Activated CD4-positive, alpha-beta T cell treated with anti-CD3 and anti-CD28 coated beads for 48 hours (primary cell): ENCODE measurements at regions not wholly inside any gene's neighbourhood (a gene's known extent, or its start where the extent isn't known, plus 50 kb on each side); places are given as distances from the start of the nearest gene placed in this dataset.
"Not testable (repeated sequence)": the region's sequence is repeated elsewhere in the genome, so short reads cannot be mapped to it uniquely, and the experiment has no call there.

Source experiments
- DNase-seq: peaks from one replicate; pipeline ENCODE4 v3.0.0-alpha.2; 2020

DNA sequence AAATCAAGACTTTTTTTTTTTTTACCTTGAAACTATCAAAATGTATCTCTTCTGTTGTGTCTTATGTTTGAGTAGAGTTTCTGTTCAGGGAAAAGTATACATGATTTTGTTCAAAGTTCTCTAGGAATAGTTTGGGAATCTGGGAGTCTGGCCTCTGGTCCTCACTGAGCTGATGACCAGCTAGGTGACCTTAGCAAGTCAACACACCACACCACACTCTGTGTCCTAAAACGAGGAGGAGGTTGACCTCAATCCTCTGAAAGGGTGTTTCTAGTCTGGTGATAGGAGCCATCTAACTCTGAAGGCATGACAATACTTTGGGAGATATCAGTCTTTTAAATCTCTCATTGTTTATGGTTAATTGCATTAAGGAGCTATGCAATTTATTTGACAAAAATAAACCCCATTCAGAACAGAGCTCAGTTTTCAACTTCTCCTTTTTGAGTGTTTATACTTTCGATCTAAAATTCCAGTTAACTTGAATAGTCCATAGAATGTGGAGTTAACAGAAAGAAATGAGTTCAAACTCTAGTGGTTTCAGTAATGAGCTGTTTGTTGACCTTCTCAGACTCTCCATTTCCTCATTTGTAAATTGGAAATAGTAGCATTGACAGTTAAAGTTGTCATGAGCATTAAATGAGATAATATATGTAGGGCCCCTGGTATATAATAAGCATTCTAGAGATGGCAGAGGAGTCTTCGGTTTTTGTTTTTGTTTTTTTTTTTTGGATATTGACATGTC is 112.2 kb upstream of the LRRN1 start:
- DNase-seq: no peak

DNA sequence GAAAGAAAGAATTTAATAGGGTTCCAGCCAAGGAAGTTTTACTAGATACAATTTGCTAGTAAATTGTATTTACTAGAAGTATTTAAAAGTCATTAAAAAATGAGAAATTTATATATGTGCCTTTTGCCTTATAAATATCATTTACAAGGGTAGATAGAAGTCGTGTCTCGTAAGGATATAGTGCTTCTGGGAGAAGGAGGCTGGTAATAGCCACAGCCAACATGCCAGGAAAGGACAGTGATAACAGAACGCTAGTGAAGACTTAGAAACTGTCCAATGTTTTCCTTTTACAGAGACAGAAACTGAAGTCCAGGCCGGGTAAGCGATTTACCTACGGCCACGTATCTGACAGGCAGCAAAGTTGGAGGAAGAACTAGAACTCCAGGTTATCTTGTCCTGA is 113.5 kb upstream of the LRRN1 start:
- DNase-seq: no peak

DNA sequence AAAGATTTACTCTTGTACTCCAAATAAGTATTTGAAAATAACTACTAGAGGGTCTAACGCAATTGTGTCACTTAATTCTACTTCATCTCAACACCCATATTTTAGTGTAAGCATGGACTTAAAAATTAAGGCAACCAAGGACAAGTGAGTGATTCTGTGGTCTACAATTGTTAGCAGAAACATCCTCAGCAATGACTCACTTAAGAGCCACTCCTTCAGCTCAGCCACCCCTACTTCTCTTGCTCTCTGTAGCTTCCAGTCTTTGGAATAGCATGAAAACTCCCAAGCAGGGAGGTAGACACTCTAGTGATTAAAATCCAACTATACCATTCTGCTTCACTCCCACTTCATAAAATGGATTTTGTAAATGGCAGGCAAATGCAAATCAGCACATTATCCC is 116.0 kb upstream of the LRRN1 start:
- no peak for DNase-seq

DNA sequence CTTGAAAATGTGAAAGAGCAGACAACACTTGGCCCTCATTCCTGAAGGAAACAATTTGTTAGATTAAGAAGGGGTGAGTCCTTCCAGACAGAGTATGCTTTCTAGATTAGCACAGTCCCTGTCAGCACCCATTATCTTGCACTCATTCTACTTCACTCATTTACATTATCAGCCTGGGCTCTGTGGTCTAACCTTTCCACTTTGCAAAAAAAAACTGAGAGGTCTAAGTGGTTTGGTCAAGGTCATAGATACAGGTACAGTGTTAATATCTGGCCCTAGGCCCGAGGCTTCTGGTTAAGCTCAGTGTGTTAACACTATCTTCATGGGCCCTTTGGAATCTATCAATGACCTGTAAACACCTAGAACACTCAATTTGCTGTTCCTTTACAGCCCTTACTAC is 123.4 kb upstream of the LRRN1 start:
- DNase-seq: no peak

DNA sequence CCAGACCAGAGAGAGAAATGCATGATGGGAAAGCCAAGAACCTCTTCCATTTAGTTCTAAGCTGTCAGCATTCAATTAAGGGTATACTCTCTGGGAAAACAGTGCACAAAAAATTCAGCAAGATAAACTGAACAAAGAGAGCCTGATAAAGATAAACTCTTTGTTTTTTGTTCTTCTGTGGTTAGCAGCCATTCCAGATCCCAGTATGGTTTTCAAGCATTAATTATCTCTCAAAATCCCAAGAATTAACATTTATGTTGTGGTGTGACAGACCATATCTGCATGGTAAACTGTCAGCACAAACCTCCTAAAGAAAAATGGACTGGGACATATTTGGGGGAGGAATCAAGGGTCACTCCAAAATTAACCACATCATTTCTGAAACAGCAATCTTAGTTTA is 124.0 kb upstream of the LRRN1 start:
- no peak for DNase-seq

DNA sequence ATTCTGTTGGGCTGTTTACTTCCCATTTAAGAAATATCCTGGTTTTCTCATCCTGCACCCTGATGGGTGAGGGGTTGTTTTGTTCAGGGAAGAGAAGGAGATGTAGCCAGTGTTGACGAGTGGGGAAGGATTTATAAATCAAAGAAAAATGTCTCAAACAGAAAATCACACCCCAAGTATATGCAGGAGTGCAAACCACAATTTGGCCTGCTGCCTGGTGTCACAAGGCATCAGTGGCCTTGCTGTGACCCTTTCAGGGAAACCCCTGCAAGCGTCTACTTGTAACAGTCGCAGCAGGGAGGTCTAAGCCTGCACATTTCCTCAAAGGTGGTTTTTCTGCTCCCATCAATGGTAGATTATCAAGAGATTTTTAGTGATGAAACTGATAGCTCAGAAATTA is 132.6 kb upstream of the LRRN1 start:
- peak; percentile 2 for DNase-seq

DNA sequence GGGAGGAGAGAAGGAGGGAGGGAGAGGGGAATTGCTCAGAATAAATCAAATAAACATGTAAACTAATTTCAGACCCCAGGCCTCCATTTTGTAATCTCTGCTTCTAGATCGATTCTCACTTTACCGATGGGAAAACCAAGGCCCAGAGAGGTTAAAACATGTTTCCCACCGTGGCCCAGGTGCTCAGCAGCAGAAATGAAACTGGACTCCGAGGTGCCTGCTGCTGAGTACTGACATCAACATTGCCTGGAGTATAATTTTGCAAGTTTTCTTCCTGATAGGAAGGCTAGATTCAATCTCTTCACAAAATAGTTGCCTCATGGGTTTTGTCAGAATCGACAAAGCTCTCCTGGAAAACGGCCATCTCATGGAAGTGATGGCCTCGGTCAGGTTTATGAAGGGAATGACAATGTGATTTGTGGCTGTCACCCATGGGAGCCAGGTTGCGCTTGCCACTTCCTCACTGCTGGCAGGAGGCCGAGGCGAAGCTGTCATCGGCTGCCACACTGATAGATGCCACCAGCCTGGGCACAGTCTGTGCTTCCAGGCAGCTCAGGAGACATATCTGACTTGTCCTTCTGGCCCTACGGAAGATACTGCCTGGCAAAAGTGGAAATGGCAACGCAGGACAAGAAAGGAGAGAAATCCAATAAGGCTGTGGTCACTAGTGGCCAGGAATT is 133.1 kb upstream of the LRRN1 start:
- DNase-seq: no peak

DNA sequence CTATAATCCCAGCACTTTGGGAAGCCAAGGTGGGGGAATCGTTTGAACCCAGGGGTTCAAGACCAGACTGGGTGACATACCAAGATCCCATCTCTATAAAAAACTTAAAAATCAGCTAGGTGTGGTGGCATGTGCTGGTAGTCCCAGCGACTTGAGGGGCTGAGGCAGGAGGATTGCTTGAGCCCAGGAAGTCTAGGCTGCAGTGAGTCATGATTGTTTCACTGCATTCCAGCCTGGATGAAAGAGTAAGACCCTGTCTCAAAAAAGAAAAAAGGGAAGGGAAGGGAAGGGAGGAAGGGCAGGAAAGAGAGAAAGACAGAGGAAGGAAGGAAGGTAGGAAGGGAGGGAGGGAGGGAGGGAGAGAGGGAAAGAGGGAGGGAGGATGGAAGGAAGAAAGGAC is 133.7 kb upstream of the LRRN1 start:
- no peak for DNase-seq

DNA sequence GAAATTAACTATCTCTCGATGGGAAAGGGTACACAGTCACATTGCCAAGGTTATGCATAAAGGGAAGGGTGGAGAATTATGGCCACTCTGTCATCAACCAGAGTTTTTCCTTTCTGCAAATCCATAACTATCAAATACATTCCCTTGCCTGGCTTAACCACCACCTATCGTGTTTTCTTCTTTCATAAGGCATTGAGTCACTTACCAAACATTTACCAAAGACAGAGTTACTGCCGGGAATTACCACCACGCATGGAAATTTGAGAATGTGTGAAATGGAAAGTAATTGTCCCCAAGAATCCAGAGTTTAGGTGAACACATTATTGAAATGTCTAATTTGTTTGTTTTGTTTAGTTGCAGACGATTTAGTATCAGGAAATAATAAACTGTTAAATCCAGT is 134.3 kb upstream of the LRRN1 start:
- DNase-seq: no peak

DNA sequence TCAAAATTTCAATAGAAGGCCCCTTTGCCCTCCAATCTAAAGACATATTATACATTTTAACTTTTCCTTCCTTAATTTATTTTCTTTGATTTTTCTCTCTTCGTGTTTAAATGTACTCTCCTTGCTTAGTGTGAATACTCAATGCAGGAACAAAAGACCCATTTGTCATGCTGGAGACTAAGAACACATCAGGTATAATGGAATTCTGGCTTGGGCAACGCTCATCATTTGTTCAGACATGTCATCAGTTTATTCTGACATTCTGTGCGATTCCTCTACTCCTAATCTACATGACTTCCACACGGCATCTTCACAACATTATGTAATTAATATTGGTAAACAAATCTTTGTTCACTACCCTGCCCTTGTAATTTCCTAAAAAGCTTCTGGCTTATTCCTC is 136.6 kb upstream of the LRRN1 start:
- no peak for DNase-seq

DNA sequence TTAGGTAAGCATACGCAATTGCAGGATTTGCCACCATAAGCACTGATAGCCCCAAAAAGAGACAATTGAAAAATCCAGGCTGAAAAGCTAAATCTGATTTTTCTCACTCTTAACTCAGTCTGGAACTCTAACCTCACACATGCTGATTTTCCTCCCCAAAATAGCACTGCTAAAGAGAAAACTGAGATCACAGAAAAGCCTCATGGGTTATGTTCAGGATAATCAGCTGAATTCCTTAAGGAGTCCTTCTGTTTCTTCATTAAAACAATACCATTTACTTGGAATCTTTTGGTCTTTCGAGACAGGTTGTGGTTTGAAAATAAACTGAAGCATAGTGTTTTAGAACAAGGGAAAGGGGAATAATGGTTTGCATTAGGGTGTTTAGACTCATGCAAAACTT is 144.3 kb upstream of the LRRN1 start:
- no peak for DNase-seq

DNA sequence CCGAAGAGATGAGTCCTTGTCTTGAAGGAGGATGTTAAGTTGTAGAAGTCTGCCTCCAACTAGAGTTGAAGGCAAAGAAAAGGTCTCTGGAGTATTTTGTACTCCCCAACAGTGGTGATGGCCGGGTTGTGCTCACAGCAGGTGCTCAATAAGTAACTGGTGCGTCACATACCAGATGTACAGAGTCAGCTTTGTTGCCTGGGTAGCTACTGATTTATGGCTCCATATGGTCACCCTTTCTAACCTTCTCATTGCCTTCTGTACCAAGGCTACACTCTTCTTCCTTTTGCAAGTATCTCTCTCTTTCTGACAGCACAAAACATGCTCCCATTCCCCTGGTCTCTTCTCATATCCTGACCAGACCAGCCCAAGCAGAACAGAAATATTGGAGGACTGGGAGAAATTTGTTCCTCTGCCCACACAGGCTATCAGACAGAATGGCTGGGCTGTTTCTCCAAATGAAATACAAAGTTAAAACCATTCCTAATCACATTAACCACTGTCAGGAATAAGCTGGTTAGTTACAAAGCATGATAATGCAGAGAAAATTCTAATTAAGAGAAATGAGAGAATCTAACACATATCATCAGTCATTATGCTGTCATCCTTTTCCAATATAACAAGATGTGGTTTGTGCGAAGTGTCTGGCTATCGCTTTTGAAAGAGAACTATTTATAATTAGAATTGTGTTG is 150.1 kb upstream of the LRRN1 start:
- DNase-seq: no peak

DNA sequence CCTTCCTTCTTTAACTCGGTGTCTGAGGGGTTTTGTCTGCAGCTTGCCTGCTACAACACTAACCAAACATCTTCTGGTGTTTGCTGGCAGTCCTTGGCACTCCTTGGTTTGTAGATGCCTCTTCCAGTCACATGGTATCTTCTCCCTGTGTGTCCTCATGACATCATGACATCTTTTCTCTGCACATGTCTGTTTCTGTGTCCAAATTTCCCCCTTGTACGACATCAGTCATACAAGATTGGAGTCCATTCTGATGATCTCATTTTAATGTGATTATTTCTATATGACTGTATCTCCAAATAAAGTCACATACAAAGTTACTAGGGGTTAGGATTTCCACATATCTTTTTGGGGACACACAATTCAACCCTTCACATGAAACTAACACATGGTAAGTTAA is 152.3 kb upstream of the LRRN1 start:
- no peak for DNase-seq

DNA sequence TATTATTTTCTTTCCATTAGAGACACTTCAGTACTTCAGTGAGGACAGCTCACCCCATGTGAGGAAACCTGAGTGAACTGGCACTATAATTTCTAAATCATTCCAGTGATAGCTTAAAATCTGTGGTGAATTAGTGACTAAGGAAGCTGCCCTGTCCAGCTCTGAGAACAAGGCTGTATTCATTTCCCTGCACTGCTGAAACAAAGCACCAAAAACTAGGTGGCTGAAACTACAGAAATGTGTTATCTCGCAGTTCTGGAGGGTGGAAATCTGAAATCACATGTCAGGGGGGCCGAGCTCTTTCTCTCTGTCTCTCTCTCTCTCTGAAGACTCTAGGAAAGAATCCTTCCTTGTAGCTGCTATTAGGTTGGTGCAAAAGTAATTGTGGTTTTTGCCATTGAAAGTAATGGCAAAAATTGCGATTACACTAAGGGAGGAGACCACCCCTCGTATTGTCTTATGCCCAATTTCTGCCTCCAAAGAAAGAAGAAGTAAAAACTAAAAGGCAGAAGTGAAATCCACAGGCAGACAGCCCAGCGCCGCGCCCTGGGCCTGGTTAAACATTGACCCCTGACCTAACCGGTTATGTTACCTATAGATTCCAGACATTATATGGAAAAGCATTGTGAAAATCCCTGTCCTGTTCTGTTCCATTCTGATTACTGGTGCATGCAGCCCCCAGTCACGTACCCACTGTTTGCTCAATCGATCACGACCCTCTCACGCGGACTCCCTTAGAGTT is 153.0 kb upstream of the LRRN1 start:
- not testable (repeated sequence) for DNase-seq

DNA sequence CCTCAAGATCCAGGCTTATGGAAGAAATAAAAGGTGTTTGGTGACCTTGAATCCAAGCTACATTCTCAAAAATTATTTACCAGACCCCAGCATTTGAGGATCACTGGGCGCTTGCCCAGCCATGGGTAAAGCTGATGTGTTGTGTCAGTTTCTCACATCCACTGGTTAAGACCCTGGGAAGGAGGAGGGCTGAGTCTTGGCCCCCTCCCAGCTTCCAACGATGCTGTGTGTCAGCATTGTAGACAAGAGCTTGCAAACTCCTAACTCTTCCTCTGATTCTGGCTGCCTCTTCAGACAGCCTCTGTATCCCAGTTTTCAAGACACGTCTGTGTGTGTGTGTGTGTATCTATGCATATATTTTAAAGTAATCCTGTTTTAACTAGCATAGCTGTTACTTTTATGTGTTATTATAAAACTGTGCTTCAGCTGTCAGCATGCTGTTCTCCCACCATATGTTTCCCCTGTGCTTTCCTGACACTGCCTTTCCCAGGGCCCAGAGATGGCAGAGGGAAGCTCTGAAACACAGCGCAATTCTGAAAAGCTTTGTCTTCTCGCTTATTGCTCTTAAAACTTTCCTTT is 157.3 kb upstream of the LRRN1 start:
- DNase-seq: no peak

DNA sequence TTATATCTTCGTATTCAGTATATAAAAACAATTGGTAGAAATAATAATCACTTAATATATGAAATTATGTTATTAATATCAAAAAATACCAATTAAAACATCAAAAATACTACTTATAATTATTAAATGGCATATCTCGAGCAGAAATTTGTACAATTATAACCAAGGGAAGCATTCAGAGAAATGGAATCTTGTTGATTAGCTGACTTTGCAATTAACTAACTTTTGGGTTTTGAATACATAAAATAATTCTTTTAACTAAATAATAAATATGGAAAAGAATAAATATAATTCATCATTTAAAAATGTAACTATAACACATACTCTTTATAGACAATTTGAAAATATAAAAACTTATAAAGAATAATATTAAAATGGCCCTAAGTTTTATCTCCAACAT is 160.2 kb upstream of the LRRN1 start:
- no peak for DNase-seq

DNA sequence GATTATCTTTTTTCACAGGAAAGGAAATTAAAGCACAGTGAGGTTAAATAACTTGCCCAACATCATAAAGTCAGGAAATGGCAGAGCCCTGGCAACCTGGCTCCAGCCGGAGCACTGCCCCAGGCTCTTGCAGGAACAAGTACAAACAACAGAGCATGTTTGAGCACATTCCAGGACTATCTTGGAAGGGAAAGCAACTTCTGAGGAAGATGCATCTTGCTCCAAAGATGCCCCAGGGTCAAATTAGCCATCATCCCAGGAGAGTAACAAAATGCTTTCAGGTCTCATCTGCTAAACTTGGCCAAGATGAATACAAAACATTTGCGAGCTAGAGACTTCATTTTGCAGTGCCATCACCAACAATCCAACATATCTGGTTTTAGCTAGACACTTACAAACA is 162.4 kb upstream of the LRRN1 start:
- DNase-seq: no peak

DNA sequence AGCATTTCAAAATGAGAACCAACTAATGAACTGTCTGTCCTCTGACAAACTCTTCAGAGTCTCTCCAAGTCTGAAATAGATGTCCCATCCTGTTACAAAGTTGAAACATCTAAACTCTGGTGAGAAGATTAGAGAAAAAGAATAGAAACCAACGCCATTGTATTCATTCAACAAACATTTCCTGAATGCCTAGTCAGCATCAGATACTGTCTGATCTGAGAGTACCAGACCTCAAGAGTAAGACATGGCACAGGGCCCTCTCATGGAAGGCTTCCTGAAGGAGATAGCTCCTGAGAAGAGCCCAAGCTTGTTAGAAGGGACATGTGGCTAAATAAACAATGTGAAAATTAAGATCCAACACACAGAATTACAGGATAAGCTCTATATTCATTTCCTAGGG is 164.1 kb upstream of the LRRN1 start:
- no peak for DNase-seq

DNA sequence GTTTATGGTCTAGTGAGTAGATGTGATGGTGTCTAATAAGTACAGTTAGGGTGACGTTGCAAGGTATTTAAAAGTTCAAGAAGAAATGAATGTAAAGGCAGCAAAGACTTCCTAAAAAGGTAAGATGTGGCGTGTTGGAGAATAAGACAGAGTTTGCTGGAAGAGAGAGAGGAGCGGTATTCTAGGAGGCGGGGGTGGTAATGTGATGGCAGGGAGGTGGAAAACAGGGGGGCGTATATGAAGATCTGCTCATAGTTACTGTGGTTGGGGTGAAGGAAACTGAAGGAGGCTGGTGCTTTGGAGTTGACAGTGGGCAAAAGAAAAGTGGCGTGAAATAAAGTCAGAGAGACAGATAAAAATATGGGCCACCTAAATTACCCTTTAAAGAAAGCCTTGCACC is 164.9 kb upstream of the LRRN1 start:
- DNase-seq: no peak

DNA sequence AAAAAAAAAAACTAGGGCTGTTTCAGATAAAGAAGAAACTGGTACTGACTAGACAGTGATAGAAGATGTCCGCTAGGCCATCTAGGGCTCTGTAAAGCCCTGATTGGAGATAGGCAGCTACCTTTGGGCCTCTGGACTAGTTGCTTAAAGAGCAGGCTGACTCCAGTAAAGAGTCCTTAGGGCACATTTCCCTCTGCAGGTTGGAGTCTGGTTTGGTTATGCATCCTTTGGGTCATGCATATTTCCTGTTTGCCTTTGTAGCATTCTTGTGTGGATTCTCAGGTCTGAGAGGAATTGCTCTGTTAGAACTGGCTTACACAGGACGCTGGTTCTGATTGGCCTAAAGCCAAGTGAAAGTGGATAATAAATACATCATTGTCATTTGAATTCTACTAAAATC is 165.5 kb upstream of the LRRN1 start:
- DNase-seq: no peak

DNA sequence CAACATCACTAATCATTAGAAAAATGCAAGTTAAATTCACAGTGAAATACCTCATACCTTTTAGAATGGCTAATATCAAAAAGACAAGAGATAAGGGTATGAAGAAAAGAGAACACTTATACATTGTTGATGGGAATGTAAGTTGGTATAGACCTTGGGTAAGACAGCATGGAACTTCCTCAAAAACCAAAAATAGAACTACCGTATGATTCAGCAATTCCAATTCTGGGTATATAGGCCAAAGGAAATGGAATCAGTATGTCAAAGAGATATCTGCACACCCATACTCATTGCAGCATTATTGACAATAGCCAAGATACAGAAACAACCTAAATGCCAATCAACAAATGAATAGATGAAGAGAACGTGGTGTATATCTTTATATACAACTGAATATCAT is 166.8 kb upstream of the LRRN1 start:
- DNase-seq: no peak

DNA sequence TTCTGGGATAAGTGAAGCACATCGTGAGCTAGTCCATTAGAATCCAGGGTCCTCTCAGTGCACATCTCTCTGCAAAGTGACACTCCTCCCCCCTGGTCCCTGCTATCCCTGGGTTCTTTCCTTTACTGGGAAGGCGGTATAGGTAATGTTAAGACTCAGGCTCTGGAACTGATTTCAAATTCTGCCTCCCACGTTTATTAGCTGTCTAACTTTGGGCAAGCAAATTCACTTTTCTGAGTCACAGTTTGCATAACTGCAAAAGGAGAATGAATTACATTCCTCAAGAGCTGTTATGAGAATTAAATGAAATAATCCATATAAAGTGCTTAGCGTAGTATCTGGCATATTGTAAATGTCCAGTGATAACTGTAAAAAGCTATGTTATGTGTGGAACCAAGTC is 168.1 kb upstream of the LRRN1 start:
- DNase-seq: no peak

DNA sequence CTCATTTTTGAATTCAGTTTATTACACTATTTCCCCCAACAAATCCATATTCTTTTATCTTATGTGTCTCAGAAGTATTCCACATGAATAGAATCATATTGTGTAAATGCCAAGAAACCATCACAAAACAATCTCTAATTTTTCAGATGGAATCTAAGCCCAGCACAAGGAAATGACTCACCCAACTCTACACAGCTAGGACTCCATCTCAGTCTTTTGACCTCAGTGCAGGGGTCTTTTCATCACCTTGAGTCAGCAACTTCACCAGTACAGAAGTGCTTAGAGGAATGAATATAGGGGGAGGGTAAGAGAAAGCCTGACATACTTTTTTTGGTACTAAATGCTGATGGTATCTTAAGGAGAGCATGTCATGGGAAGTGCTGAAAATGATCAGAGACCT is 169.3 kb upstream of the LRRN1 start:
- no peak for DNase-seq
